ENCODE measurements at regions not wholly inside any gene's neighbourhood (a gene's known extent, or its start where the extent isn't known, plus 50 kb on each side); places are given as distances from the start of the nearest gene placed in this dataset.

- TF ChIP-seq, protein P1, sequence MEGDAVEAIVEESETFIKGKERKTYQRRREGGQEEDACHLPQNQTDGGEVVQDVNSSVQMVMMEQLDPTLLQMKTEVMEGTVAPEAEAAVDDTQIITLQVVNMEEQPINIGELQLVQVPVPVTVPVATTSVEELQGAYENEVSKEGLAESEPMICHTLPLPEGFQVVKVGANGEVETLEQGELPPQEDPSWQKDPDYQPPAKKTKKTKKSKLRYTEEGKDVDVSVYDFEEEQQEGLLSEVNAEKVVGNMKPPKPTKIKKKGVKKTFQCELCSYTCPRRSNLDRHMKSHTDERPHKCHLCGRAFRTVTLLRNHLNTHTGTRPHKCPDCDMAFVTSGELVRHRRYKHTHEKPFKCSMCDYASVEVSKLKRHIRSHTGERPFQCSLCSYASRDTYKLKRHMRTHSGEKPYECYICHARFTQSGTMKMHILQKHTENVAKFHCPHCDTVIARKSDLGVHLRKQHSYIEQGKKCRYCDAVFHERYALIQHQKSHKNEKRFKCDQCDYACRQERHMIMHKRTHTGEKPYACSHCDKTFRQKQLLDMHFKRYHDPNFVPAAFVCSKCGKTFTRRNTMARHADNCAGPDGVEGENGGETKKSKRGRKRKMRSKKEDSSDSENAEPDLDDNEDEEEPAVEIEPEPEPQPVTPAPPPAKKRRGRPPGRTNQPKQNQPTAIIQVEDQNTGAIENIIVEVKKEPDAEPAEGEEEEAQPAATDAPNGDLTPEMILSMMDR (IDR thresholded peaks at IDR 0.05 in 2 of 3, conservative IDR thresholded peaks at IDR 0.05 in 1 of 3; ENCODE audit: borderline replicate concordance in 1 of 3, insufficient read depth in 1 of 3, low read depth in 2 of 3, low read length in 2 of 3), result no peak
- no peak for TF ChIP-seq SRF (IDR thresholded peaks at IDR 0.05; ENCODE audit: low read depth)
- no peak for TF ChIP-seq YY1 (IDR thresholded peaks at IDR 0.05; ENCODE audit: extremely low read depth, insufficient replicate concordance, low read depth, low read length)
- no peak for TF ChIP-seq ZFX (IDR thresholded peaks at IDR 0.05)
Observed at GRCh38 chr6:14513496-14514393, 396.2 kb downstream of the CD83 start (continued).

GRCh38 chr6:14516956-14517355 lies 399.4 kb downstream of the CD83 start:
- H3K27me3 ChIP-seq (ENCODE audit: insufficient read depth, low read length), result no peaks in the 10 kb centered on the region
- H3K4me2 ChIP-seq (ENCODE audit: low read length), result no peak overlapping the region
- CTCF ChIA-PET, result no interaction called here
- no peaks in the 10 kb centered on the region for H3K36me3 ChIP-seq (ENCODE audit: control insufficient read depth in 1 of 2, insufficient read depth in 2 of 2, low read length in 2 of 2)
- no peak for ATAC-seq
- no peaks in the 10 kb centered on the region for H3K4me1 ChIP-seq (ENCODE audit: control insufficient read depth in 1 of 2, insufficient read depth in 2 of 2, low read length in 2 of 2)
- BruUV-seq (replicated peaks), result no TSS peak
- DNase-seq (ENCODE audit: low read depth, low spot score), result no peak
- no peaks in the 10 kb centered on the region for H3K9me3 ChIP-seq (ENCODE audit: control insufficient read depth in 1 of 2, insufficient read depth in 1 of 2, low read depth in 1 of 2, low read length in 2 of 2)
- H3K4me3 ChIP-seq (replicated peaks in 1 of 2; ENCODE audit: low read depth in 1 of 2, low read length in 2 of 2), result no peak overlapping the region
- H3K79me2 ChIP-seq (ENCODE audit: insufficient read depth, low read length), result no peaks in the 10 kb centered on the region
- H2AFZ ChIP-seq (ENCODE audit: low read depth, low read length, poor library complexity, severe bottlenecking), result no peak overlapping the region
- RAD21 ChIA-PET (ENCODE audit: low non-redundant PET in 1 of 2, low total read pairs in 2 of 2, uncharacterized antibody in 2 of 2, unreplicated experiment in 2 of 2), result no interaction called here
- intact Hi-C loops (cut with micrococcal nuclease), result no loop called here
- no peak overlapping the region for H3K9ac ChIP-seq (ENCODE audit: low read length)
- H3K27ac ChIP-seq (ENCODE audit: low read depth, low read length), result no peak overlapping the region
- H4K20me1 ChIP-seq (ENCODE audit: insufficient read depth), result no peaks in the 10 kb centered on the region
- H3K9me2 ChIP-seq (ENCODE audit: insufficient read depth), result no peaks in the 10 kb centered on the region
- POLR2A ChIA-PET, result no interaction called here
- TF ChIP-seq ZNF274 (IDR thresholded peaks at IDR 0.05; ENCODE audit: low read depth, low read length), result no peak
- no peak for TF ChIP-seq RAD21 (IDR thresholded peaks at IDR 0.05; ENCODE audit: low read depth)
- no peak for TF ChIP-seq EZH2phosphoT487 (IDR thresholded peaks at IDR 0.05; ENCODE audit: borderline replicate concordance)
- TF ChIP-seq MAX (IDR thresholded peaks at IDR 0.05), result no peak
- TF ChIP-seq SRF (IDR thresholded peaks at IDR 0.05; ENCODE audit: low read depth), result no peak
- no peak for TF ChIP-seq TCF7L2 (IDR thresholded peaks at IDR 0.05; ENCODE audit: borderline replicate concordance, extremely low read depth, insufficient read depth, insufficient read length)
- TF ChIP-seq JUND (IDR thresholded peaks at IDR 0.05), result no peak
- TF ChIP-seq, protein P2, sequence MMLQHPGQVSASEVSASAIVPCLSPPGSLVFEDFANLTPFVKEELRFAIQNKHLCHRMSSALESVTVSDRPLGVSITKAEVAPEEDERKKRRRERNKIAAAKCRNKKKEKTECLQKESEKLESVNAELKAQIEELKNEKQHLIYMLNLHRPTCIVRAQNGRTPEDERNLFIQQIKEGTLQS (IDR thresholded peaks at IDR 0.05), result no peak
- no peak for TF ChIP-seq CEBPB (IDR thresholded peaks at IDR 0.05; ENCODE audit: low read depth)
- TF ChIP-seq, protein P1 (IDR thresholded peaks at IDR 0.05 in 2 of 3, conservative IDR thresholded peaks at IDR 0.05 in 1 of 3; ENCODE audit: borderline replicate concordance in 1 of 3, insufficient read depth in 1 of 3, low read depth in 2 of 3, low read length in 2 of 3), result no peak
- TF ChIP-seq CBX3 (IDR thresholded peaks at IDR 0.05; ENCODE audit: low read depth), result no peak
- no peak for TF ChIP-seq POLR2AphosphoS5 (IDR thresholded peaks at IDR 0.05; ENCODE audit: low read depth, low read length)
- no peak for TF ChIP-seq FOSL1 (IDR thresholded peaks at IDR 0.05; ENCODE audit: low read depth)
- TF ChIP-seq EGR1 (IDR thresholded peaks at IDR 0.05; ENCODE audit: low read depth), result no peak
- TF ChIP-seq SIN3A (IDR thresholded peaks at IDR 0.05; ENCODE audit: low read depth), result no peak
- TF ChIP-seq YY1 (IDR thresholded peaks at IDR 0.05; ENCODE audit: extremely low read depth, insufficient replicate concordance, low read depth, low read length), result no peak
- TF ChIP-seq POLR2A (IDR thresholded peaks at IDR 0.05; ENCODE audit: borderline replicate concordance, extremely low read depth, insufficient read depth, insufficient read length), result no peak
- no peak for TF ChIP-seq ELF1 (IDR thresholded peaks at IDR 0.05; ENCODE audit: borderline replicate concordance, low read depth)

Data from HCT116 (cell line).